Gastroesophageal sphincter (tissue), 3 donors: ENCODE measurements at regions not wholly inside any gene's neighbourhood (a gene's known extent, or its start where the extent isn't known, plus 50 kb on each side); places are given as distances from the start of the nearest gene placed in this dataset.
"Not testable (repeated sequence)": the region's sequence is repeated elsewhere in the genome, so short reads cannot be mapped to it uniquely, and the experiment has no call there.

Source experiments
- EP300 ChIP-seq: sonication (generic); formaldehyde crosslinking; IDR thresholded peaks from one replicate; pipeline ENCODE4 v1.6.1; 2017; ENCODE audit warnings: antibody characterized with exemption, mild to moderate bottlenecking
- POLR2A ChIP-seq, 2 donors: fragments of 450-650 bp; IDR thresholded peaks; one replicate each; pipeline ENCODE4 v1.6.1; 2017; ENCODE audit warnings: antibody characterized with exemption in 2 of 2, mild to moderate bottlenecking in 2 of 2, moderate library complexity in 1 of 2
- POLR2AphosphoS5 ChIP-seq: sonication (generic); formaldehyde crosslinking; IDR thresholded peaks from one replicate; pipeline ENCODE4 v1.6.1; 2017; ENCODE audit warnings: antibody characterized with exemption
- TF ChIP-seq, protein P1 (sequence below), 4 experiments: fragments of 200-600 bp in 2 of 4; fragments of 450-650 bp in 2 of 4; sonication (generic) in 1 of 4; IDR thresholded peaks; one replicate each; pipeline ENCODE4 v1.5.1; 2017 to 2019; ENCODE audit warnings: antibody characterized with exemption in 4 of 4, mild to moderate bottlenecking in 2 of 4, moderate library complexity in 2 of 4

DNA sequence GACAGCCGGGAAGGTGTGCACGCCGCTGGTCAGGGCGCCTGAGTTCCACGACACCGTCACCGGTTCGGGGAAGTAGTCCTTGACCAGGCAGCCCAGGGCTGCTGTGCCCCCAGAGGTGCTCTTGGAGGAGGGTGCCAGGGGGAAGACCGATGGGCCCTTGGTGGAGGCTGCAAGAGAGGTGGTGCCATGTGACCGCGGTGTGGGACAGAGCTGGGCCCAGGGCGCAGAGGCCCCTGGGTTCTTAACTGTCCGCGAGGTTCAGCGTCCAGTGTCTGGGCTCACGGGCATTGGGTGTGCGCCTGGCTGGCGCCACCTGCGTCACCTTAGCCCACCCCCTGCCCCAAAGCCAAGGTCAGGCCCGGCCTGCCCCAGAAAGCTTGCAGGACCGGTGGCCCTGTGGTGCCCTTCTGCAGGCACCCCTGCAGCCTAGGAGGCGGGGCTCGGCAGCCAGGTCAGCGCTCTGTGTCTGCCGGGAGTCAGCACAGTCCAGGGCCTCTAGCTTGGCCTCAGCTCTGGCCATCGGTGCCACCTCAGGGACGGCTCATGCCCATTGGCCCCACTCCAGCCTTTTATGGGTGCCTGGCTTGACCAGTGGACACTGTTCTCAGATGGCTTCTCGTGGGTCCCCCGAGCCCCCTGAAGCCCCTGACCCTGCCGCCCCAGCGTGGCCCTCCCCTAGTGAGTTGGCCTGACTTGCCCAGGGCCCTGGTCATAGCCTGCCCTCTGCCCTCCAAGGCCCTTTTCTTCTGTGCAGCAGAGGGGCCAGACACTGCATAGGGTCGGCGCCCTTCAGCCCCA is 216.7 kb downstream of the TMEM121 start:
- TF ChIP-seq, protein P1, sequence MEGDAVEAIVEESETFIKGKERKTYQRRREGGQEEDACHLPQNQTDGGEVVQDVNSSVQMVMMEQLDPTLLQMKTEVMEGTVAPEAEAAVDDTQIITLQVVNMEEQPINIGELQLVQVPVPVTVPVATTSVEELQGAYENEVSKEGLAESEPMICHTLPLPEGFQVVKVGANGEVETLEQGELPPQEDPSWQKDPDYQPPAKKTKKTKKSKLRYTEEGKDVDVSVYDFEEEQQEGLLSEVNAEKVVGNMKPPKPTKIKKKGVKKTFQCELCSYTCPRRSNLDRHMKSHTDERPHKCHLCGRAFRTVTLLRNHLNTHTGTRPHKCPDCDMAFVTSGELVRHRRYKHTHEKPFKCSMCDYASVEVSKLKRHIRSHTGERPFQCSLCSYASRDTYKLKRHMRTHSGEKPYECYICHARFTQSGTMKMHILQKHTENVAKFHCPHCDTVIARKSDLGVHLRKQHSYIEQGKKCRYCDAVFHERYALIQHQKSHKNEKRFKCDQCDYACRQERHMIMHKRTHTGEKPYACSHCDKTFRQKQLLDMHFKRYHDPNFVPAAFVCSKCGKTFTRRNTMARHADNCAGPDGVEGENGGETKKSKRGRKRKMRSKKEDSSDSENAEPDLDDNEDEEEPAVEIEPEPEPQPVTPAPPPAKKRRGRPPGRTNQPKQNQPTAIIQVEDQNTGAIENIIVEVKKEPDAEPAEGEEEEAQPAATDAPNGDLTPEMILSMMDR (IDR thresholded peaks at IDR 0.05) = not testable (repeated sequence)
- TF ChIP-seq EP300; POLR2A (IDR thresholded peaks at IDR 0.05); POLR2AphosphoS5: not testable (repeated sequence)
